Peyer's patch (tissue), 4 donors: ENCODE measurements at regions not wholly inside any gene's neighbourhood (a gene's known extent, or its start where the extent isn't known, plus 50 kb on each side); places are given as distances from the start of the nearest gene placed in this dataset.

Experiments
- DNase-seq, 3 donors: peaks; one replicate each; pipeline ENCODE4 v3.0.0-alpha.2; 2017 to 2019
- H3K27ac ChIP-seq, 4 donors: fragments of 200-600 bp; sonication (generic); one replicate each; pipeline ENCODE4 v1.5.1; 2016 to 2019
- H3K27me3 ChIP-seq, 2 donors: fragments of 200-600 bp; sonication (generic); one replicate each; pipeline ENCODE4 v1.5.1; 2019
- H3K36me3 ChIP-seq, 3 donors: fragments of 200-600 bp; sonication (generic); one replicate each; pipeline ENCODE4 v1.5.1; 2016 to 2019
- H3K4me1 ChIP-seq, 4 donors: fragments of 200-600 bp; sonication (generic); one replicate each; pipeline ENCODE4 v1.5.1; 2016 to 2019
- H3K4me3 ChIP-seq, 4 donors: fragments of 200-600 bp; sonication (generic); 1 replicate in 3 of 4; 2 replicates in 1 of 4; pipeline ENCODE4 v1.5.1; 2016 to 2019; ENCODE audit warnings: mild to moderate bottlenecking in 1 of 4
- H3K9me3 ChIP-seq, 4 donors: fragments of 200-600 bp; sonication (generic); one replicate each; pipeline ENCODE4 v1.5.1; 2016 to 2019; ENCODE audit warnings: mild to moderate bottlenecking in 1 of 4
- CTCF ChIP-seq, 6 experiments: fragments of 450-650 bp in 4 of 6; fragments of 200-600 bp in 2 of 6; sonication (generic) in 1 of 6; IDR thresholded peaks; one replicate each; pipeline ENCODE4 v1.5.1; 2017 to 2019; ENCODE audit warnings: antibody characterized with exemption in 6 of 6, mild to moderate bottlenecking in 3 of 6, moderate library complexity in 1 of 6
- POLR2A ChIP-seq, 2 donors: fragments of 450-650 bp; IDR thresholded peaks; one replicate each; pipeline ENCODE4 v1.5.1; 2017; ENCODE audit warnings: antibody characterized with exemption in 2 of 2, mild to moderate bottlenecking in 2 of 2, moderate library complexity in 2 of 2

GRCh38 chr6:87824958-87825491 is 123.0 kb upstream of the AKIRIN2 start:
- TF ChIP-seq POLR2A (IDR thresholded peaks at IDR 0.05), result no peak
- no peak for TF ChIP-seq CTCF (IDR thresholded peaks at IDR 0.05)
- H3K27me3 ChIP-seq, result no peaks in the 10 kb centered on the region
- H3K36me3 ChIP-seq, result no peaks in the 10 kb centered on the region
- peaks cover 0 to 11% (median 0%) of the 10 kb centered on the region in 4 donors for H3K4me1 ChIP-seq
- no peak overlapping the region for H3K4me3 ChIP-seq
- no peaks in the 10 kb centered on the region for H3K9me3 ChIP-seq
- peak overlapping the region in 2 of 4 donors; percentile 3 to 36 for H3K27ac ChIP-seq
- DNase-seq, result no peak

- no peak overlapping the region for H3K4me3 ChIP-seq
- no peaks in the 10 kb centered on the region for H3K36me3 ChIP-seq
- peaks cover 0 to 11% (median 0%) of the 10 kb centered on the region in 4 donors for H3K4me1 ChIP-seq
- H3K9me3 ChIP-seq, result no peaks in the 10 kb centered on the region
- DNase-seq, result no peak
- H3K27me3 ChIP-seq, result no peaks in the 10 kb centered on the region
- no peak overlapping the region for H3K27ac ChIP-seq
- TF ChIP-seq POLR2A (IDR thresholded peaks at IDR 0.05) (no peak), CTCF (IDR thresholded peaks at IDR 0.05) (no peak)
These were observed 120.0 kb upstream of the AKIRIN2 start for GRCh38 chr6:87822011-87822410.

- Histone ChIP-seq H3K4me3 (no peak overlapping the region), H3K27me3 (no peaks in the 10 kb centered on the region), H3K36me3 (no peaks in the 10 kb centered on the region), H3K27ac (no peak overlapping the region), H3K4me1 (no peaks in the 10 kb centered on the region), H3K9me3 (no peaks in the 10 kb centered on the region)
- no peak for DNase-seq
- no peak for TF ChIP-seq POLR2A (IDR thresholded peaks at IDR 0.05)
- TF ChIP-seq CTCF (IDR thresholded peaks at IDR 0.05), result no peak
These were observed 118.4 kb upstream of the AKIRIN2 start for GRCh38 chr6:87820343-87820984.

GRCh38 chr6:87817183-87817582 is 115.2 kb upstream of the AKIRIN2 start:
- H3K27me3 ChIP-seq, result no peaks in the 10 kb centered on the region
- TF ChIP-seq POLR2A (IDR thresholded peaks at IDR 0.05) (no peak), CTCF (IDR thresholded peaks at IDR 0.05) (no peak)
- H3K27ac ChIP-seq, result no peak overlapping the region
- no peaks in the 10 kb centered on the region for H3K9me3 ChIP-seq
- H3K36me3 ChIP-seq, result no peaks in the 10 kb centered on the region
- no peaks in the 10 kb centered on the region for H3K4me1 ChIP-seq
- DNase-seq, result no peak
- no peak overlapping the region for H3K4me3 ChIP-seq

GRCh38 chr6:87815449-87815848 is 113.4 kb upstream of the AKIRIN2 start:
- Histone ChIP-seq H3K27ac (no peak overlapping the region), H3K4me1 (no peaks in the 10 kb centered on the region), H3K27me3 (no peaks in the 10 kb centered on the region), H3K4me3 (no peak overlapping the region), H3K9me3 (no peaks in the 10 kb centered on the region), H3K36me3 (no peaks in the 10 kb centered on the region)
- no peak for DNase-seq
- TF ChIP-seq POLR2A (IDR thresholded peaks at IDR 0.05), result no peak
- TF ChIP-seq CTCF (IDR thresholded peaks at IDR 0.05), result no peak
